ENCODE measurements at regions not wholly inside any gene's neighbourhood (a gene's known extent, or its start where the extent isn't known, plus 50 kb on each side); places are given as distances from the start of the nearest gene placed in this dataset.

- TF ChIP-seq PRDM15 (CRISPR knock-in tag; IDR thresholded peaks at IDR 0.05) (no peak), ATF7 (IDR thresholded peaks at IDR 0.05; ENCODE audit: low read depth) (no peak), WRNIP1 (IDR thresholded peaks at IDR 0.05; ENCODE audit: borderline replicate concordance, low read depth, low read length) (no peak), POLR2A (IDR thresholded peaks at IDR 0.05; ENCODE audit: low read depth, low read length) (no peak)
Measured at GRCh38 chr7:110396021-110396420, 694.9 kb upstream of the LRRN3 start (continued).

GRCh38 chr7:110397927-110398660 lies 692.8 kb upstream of the LRRN3 start:
- H3K36me3 ChIP-seq (ENCODE audit: control insufficient read depth in 2 of 2, insufficient read depth in 2 of 2, low read length in 1 of 2), result no peaks in the 10 kb centered on the region
- in situ Hi-C loops (cut with MboI) (no loop called here), intact Hi-C loops (cut with micrococcal nuclease; ENCODE audit: unreplicated experiment) (no loop called here)
- H3K27ac ChIP-seq (ENCODE audit: control insufficient read depth, insufficient read depth), result no peak overlapping the region
- H3K9me3 ChIP-seq (replicated peaks; ENCODE audit: control insufficient read depth, insufficient read depth, low read length), result no peaks in the 10 kb centered on the region
- no peak for DNase-seq (ENCODE audit: low read depth, low spot score)
- no peak for FAIRE-seq
- H3K9ac ChIP-seq (ENCODE audit: control insufficient read depth, insufficient read depth, low read length), result no peak overlapping the region
- no peak for ATAC-seq
- H3K27me3 ChIP-seq (replicated peaks in 1 of 2; ENCODE audit: control insufficient read depth in 2 of 2, insufficient read depth in 2 of 2, low read length in 1 of 2), result no peaks in the 10 kb centered on the region
- BruUV-seq (replicated peaks), result no TSS peak
- no peaks in the 10 kb centered on the region for H4K20me1 ChIP-seq (ENCODE audit: control insufficient read depth, insufficient read depth)
- no peak overlapping the region for H2AFZ ChIP-seq (ENCODE audit: control insufficient read depth, low read depth, low read length)
- CTCF ChIA-PET, result no interaction called here
- RAD21 ChIA-PET (ENCODE audit: unreplicated experiment), result no interaction called here
- no peaks in the 10 kb centered on the region for H3K4me1 ChIP-seq (ENCODE audit: control insufficient read depth, insufficient read depth, low read length)
- SMC1A ChIA-PET (ENCODE audit: uncharacterized antibody, unreplicated experiment), result interaction anchor here (1.2 kb wide), 1 partner anchor 23 kb away, joined by 4 read pairs; no protein-coding TSS in a partner anchor
- no peak overlapping the region for H3K4me3 ChIP-seq
- 37% methylated on average over 6 of the region's 6 CpGs for WGBS (ENCODE audit: insufficient coverage, insufficient replicate concordance, low lambda C conversion rate, missing lambda C conversion rate)
- POLR2A ChIA-PET, result no interaction called here
- no peak overlapping the region for H3K4me2 ChIP-seq (ENCODE audit: control insufficient read depth, insufficient read depth)
- TF ChIP-seq IKZF1 (conservative IDR thresholded peaks at IDR 0.05) (no peak), NBN (IDR thresholded peaks at IDR 0.05) (no peak), HDGF (IDR thresholded peaks at IDR 0.05) (no peak)
- no peaks in the 10 kb centered on the region for H3K79me2 ChIP-seq (ENCODE audit: control insufficient read depth, insufficient read depth, low read length)
